Cardiac fibroblast (primary cell): ENCODE measurements at regions not wholly inside any gene's neighbourhood (a gene's known extent, or its start where the extent isn't known, plus 50 kb on each side); places are given as distances from the start of the nearest gene placed in this dataset.
"Not testable (repeated sequence)": the region's sequence is repeated elsewhere in the genome, so short reads cannot be mapped to it uniquely, and the experiment has no call there.

Source experiments
- DNase-seq, 2 donors: peaks; one replicate each; pipeline versions ENCODE4 v3.0.0 to v3.0.0-alpha.2; 2010; ENCODE audit warnings: low read depth in 2 of 2
- H3K4me3 ChIP-seq, 2 donors: replicated peaks in 1 of 2; 1 replicate in 1 of 2; 2 replicates in 1 of 2; pipeline ENCODE4 v1.5.1; 2011; ENCODE audit warnings: low read depth in 2 of 2, low read length in 2 of 2, mild to moderate bottlenecking in 2 of 2, moderate library complexity in 1 of 2
- TF ChIP-seq, protein P1 (sequence below): IDR thresholded peaks from one replicate; pipeline ENCODE4 v1.5.1; 2011; ENCODE audit warnings: low read depth, mild to moderate bottlenecking, low read length, inconsistent platforms

GRCh38 chr5:67639313-67639712 lies 442.7 kb upstream of the CD180 start:
- DNase-seq: peak in 1 of 2 donors; percentile 51
- H3K4me3 ChIP-seq: no peak overlapping the region
- TF ChIP-seq, protein P1, sequence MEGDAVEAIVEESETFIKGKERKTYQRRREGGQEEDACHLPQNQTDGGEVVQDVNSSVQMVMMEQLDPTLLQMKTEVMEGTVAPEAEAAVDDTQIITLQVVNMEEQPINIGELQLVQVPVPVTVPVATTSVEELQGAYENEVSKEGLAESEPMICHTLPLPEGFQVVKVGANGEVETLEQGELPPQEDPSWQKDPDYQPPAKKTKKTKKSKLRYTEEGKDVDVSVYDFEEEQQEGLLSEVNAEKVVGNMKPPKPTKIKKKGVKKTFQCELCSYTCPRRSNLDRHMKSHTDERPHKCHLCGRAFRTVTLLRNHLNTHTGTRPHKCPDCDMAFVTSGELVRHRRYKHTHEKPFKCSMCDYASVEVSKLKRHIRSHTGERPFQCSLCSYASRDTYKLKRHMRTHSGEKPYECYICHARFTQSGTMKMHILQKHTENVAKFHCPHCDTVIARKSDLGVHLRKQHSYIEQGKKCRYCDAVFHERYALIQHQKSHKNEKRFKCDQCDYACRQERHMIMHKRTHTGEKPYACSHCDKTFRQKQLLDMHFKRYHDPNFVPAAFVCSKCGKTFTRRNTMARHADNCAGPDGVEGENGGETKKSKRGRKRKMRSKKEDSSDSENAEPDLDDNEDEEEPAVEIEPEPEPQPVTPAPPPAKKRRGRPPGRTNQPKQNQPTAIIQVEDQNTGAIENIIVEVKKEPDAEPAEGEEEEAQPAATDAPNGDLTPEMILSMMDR: no peak

DNA sequence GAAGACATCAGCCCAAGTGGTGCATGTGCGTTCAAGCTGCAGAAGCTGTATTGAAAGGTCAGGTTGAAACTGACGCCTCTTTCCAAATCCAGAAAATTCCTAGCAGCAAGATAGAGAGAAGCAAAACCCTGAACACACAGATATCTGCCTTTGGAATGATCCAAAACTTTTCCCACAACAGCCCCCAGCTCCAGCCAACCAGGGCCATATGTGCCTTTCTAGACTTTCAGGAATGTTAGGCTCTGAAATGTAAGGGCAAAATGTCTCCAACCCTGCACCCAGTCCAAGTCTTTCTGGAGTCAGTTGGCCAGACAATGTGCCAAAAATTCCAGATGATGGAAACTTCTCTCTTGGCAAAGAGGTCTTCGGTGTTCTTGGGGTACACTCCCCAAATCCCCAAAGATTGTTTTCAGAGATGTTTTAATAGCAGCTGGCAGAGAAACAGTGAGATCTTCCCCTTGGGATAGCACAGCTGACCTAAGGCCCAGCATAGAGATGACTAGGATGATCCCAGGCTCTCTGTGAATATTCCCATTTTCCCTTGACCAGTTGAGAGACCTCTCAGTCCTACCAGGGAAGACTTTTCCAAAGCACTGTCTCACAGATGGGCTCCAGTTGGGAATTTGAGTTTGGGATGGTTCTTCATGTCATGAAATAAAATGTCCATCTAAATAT lies 440.4 kb upstream of the CD180 start:
- DNase-seq: no peak
- H3K4me3 ChIP-seq: no peak overlapping the region
- TF ChIP-seq, protein P1: no peak

- peak; percentile 17 to 66 for DNase-seq
- no peak overlapping the region for H3K4me3 ChIP-seq
- TF ChIP-seq, protein P1: no peak
Measured at GRCh38 chr5:67636091-67636490, 439.5 kb upstream of the CD180 start.

GRCh38 chr5:67627079-67627478 lies 430.5 kb upstream of the CD180 start:
- H3K4me3 ChIP-seq, DNase-seq: not testable (repeated sequence)

DNA sequence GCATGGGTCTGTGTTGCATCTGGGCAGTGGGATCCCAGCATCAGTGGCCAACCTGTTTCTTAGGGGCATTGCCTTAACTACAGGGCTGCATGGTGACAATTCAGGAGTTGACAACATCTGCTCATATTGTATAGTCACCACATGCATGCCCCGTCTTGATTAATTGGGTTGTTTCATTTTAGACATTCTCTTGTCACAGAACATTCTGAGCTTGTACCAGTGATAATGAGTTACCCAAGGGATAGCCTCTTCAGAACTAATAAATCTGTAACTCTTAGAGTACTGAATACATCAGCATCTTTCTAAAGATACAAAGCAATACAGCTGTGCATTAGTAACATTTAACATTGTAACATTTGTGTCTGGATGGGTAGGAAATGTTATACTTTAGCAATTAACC lies 426.5 kb upstream of the CD180 start:
- TF ChIP-seq, protein P1: no peak
- DNase-seq: no peak
- H3K4me3 ChIP-seq: no peak overlapping the region

GRCh38 chr5:67620424-67621397 lies 424.1 kb upstream of the CD180 start:
- TF ChIP-seq, protein P1: no peak
- H3K4me3 ChIP-seq: no peak overlapping the region
- DNase-seq: no peak

DNA sequence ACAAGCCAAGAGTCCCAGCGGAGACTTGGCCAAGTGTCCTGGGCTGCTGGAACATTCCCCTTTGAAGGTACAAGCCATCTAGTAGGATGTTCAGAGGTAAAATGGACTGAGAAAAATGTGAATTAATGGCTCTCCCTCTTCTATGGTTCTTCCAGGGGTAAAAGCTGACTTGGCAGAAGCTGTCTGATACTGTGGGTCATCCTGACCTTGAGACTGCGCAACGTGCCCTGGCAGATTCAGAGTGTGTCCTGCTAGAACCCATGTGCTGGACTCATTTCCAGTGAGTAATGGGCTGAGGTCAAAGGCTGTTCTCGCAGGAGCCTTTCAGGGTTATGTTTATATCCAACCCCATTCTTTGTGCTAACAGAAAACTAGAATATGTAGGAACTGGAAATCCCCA lies 423.0 kb upstream of the CD180 start:
- TF ChIP-seq, protein P1: no peak
- DNase-seq: no peak
- no peak overlapping the region for H3K4me3 ChIP-seq
